RWPE1 (cell line): ENCODE measurements at regions not wholly inside any gene's neighbourhood (a gene's known extent, or its start where the extent isn't known, plus 50 kb on each side); places are given as distances from the start of the nearest gene placed in this dataset.

Experiments
- CTCF ChIA-PET: fragments of 350-600 bp; sonication (Branson Sonifier 250); formaldehyde crosslinking; extraction: SDS; loops from one replicate; lab custom pipeline; 2021; lab: Yijun Ruan, JAX
- POLR2A ChIA-PET: fragments of 400-600 bp; formaldehyde crosslinking; extraction: SDS; loops from one replicate; lab custom pipeline; 2020; ENCODE audit warnings: antibody characterized with exemption; ENCODE audit not compliant: low non-redundant PET; lab: Yijun Ruan, JAX
- DNase-seq: peaks from one replicate; pipeline ENCODE4 v3.0.0; 2012; ENCODE audit warnings: low spot score
- H3K27ac ChIP-seq: fragments of 450-650 bp; 2 replicates; pipeline ENCODE4 v1.5.1; 2017
- CTCF ChIP-seq: fragments of 450-650 bp; conservative IDR thresholded peaks from 2 replicates; pipeline ENCODE4 v1.5.1; 2017; ENCODE audit warnings: low read depth, mild to moderate bottlenecking

- ChIA-PET POLR2A (no interaction called here), CTCF (no interaction called here)
- no peak overlapping the region for H3K27ac ChIP-seq
- no peak for DNase-seq
- TF ChIP-seq CTCF, result no peak
Observed at GRCh38 chrX:39667191-39667590, 430.6 kb downstream of the BCOR start.

GRCh38 chrX:39667736-39668482 is 429.8 kb downstream of the BCOR start:
- TF ChIP-seq CTCF, result no peak
- no peak overlapping the region for H3K27ac ChIP-seq
- CTCF ChIA-PET, result no interaction called here
- POLR2A ChIA-PET, result no interaction called here
- no peak for DNase-seq

- H3K27ac ChIP-seq, result no peak overlapping the region
- no peak for DNase-seq
- CTCF ChIA-PET, result no interaction called here
- POLR2A ChIA-PET, result no interaction called here
- TF ChIP-seq CTCF, result no peak
Observed at GRCh38 chrX:39669668-39670067, 428.1 kb downstream of the BCOR start.

- ChIA-PET POLR2A (no interaction called here), CTCF (no interaction called here)
- no peak for TF ChIP-seq CTCF
- no peak for DNase-seq
- no peak overlapping the region for H3K27ac ChIP-seq
Observed at GRCh38 chrX:39670281-39670680, 427.5 kb downstream of the BCOR start.

- CTCF ChIA-PET, result no interaction called here
- TF ChIP-seq CTCF, result no peak
Observed at GRCh38 chrX:39672405-39672804, 425.4 kb downstream of the BCOR start.

GRCh38 chrX:39674490-39675161 is 423.1 kb downstream of the BCOR start:
- TF ChIP-seq CTCF, result no peak
- DNase-seq, result no peak
- H3K27ac ChIP-seq, result no peak overlapping the region
- ChIA-PET CTCF (no interaction called here), POLR2A (no interaction called here)

More at GRCh38 chrX:39672405-39672804, 425.4 kb downstream of the BCOR start:
- POLR2A ChIA-PET, result no interaction called here
- no peak for DNase-seq
- no peak overlapping the region for H3K27ac ChIP-seq
